ENCODE measurements at regions not wholly inside any gene's neighbourhood (a gene's known extent, or its start where the extent isn't known, plus 50 kb on each side); places are given as distances from the start of the nearest gene placed in this dataset.

DNA sequence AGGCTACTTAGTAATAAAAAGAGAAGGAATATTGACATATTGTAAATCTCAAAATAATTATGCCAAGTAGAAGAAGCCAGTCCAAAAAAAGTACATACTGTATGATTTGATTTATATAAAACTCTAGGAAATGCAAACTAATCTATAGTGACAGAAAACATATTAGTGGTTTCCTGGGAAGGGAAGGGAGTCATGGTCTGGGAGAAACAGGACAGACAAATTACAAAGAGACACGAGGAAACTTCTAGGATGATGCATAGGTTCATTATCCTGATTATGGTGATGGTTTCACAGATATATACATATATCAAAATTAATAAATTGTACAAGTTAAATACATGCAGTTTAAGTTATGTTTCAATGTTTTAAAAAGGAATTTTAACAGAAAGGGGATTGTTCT lies 81.0 kb upstream of the GOLGA8B start:
- TF ChIP-seq JUND (IDR thresholded peaks at IDR 0.05): no peak
- TF ChIP-seq, protein P1, sequence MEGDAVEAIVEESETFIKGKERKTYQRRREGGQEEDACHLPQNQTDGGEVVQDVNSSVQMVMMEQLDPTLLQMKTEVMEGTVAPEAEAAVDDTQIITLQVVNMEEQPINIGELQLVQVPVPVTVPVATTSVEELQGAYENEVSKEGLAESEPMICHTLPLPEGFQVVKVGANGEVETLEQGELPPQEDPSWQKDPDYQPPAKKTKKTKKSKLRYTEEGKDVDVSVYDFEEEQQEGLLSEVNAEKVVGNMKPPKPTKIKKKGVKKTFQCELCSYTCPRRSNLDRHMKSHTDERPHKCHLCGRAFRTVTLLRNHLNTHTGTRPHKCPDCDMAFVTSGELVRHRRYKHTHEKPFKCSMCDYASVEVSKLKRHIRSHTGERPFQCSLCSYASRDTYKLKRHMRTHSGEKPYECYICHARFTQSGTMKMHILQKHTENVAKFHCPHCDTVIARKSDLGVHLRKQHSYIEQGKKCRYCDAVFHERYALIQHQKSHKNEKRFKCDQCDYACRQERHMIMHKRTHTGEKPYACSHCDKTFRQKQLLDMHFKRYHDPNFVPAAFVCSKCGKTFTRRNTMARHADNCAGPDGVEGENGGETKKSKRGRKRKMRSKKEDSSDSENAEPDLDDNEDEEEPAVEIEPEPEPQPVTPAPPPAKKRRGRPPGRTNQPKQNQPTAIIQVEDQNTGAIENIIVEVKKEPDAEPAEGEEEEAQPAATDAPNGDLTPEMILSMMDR (IDR thresholded peaks at IDR 0.05; ENCODE audit: low read depth, low read length, missing input control): no peak

Measured in liver (tissue), 3 donors.